Neural cell (in vitro differentiated cells): ENCODE measurements at regions not wholly inside any gene's neighbourhood (a gene's known extent, or its start where the extent isn't known, plus 50 kb on each side); places are given as distances from the start of the nearest gene placed in this dataset.

Experiments
- H2AFZ ChIP-seq: fragments of 200-600, 300-800 bp; sonication (generic), shearing (Covaris generic); 2 replicates; pipeline ENCODE4 v1.6.0; 2014; ENCODE audit warnings: low read depth, mild to moderate bottlenecking, antibody characterized with exemption, low read length, moderate library complexity
- H3F3A ChIP-seq: fragments of 200-600 bp; shearing (Covaris generic); 2 replicates; pipeline ENCODE4 v1.6.1; 2016; ENCODE audit warnings: mild to moderate bottlenecking, moderate library complexity, mixed read lengths, antibody characterized with exemption, low read length; ENCODE audit not compliant: insufficient read depth, poor library complexity, severe bottlenecking
- H3K27ac ChIP-seq: fragments of 200-600, 300-800 bp; sonication (generic), shearing (Covaris generic); 2 replicates; pipeline ENCODE4 v1.5.1; 2014; ENCODE audit warnings: mild to moderate bottlenecking, low read length, moderate library complexity
- H3K27me3 ChIP-seq: fragments of 300-800, 200-600 bp; sonication (generic), shearing (Covaris generic); 2 replicates; pipeline ENCODE4 v1.6.0; 2014; ENCODE audit warnings: mild to moderate bottlenecking, low read depth, low read length, moderate library complexity; ENCODE audit not compliant: insufficient read depth
- H3K36me3 ChIP-seq: fragments of 300-800, 200-600 bp; sonication (generic), shearing (Covaris generic); 2 replicates; pipeline ENCODE4 v1.5.1; 2014; ENCODE audit warnings: mild to moderate bottlenecking, antibody characterized with exemption, low read length, moderate library complexity; ENCODE audit not compliant: insufficient read depth
- H3K4me2 ChIP-seq: fragments of 300-800, 200-600 bp; sonication (generic), shearing (Covaris generic); 2 replicates; pipeline ENCODE4 v1.6.0; 2014; ENCODE audit warnings: mild to moderate bottlenecking, low read length
- H3K4me3 ChIP-seq: fragments of 300-800, 200-600 bp; sonication (generic), shearing (Covaris generic); 2 replicates; pipeline ENCODE4 v1.5.1; 2014; ENCODE audit warnings: mild to moderate bottlenecking, low read length, moderate library complexity
- H3K79me2 ChIP-seq: fragments of 200-600 bp; shearing (Covaris generic); replicated peaks from 2 replicates; pipeline ENCODE4 v1.6.0; 2014; ENCODE audit warnings: mild to moderate bottlenecking, low read length, moderate library complexity; ENCODE audit not compliant: insufficient read depth
- H3K9ac ChIP-seq: fragments of 300-800, 200-600 bp; sonication (generic), shearing (Covaris generic); 2 replicates; pipeline ENCODE4 v1.6.1; 2016; ENCODE audit warnings: mild to moderate bottlenecking, low read length, mixed read lengths
- H3K9me2 ChIP-seq: fragments of 200-600 bp; shearing (Covaris generic); 2 replicates; pipeline ENCODE4 v1.6.1; 2016; ENCODE audit warnings: mild to moderate bottlenecking, low read length, mixed read lengths; ENCODE audit not compliant: insufficient read depth
- H3K9me3 ChIP-seq: fragments of 200-600, 300-800 bp; sonication (generic), shearing (Covaris generic); 2 replicates; pipeline ENCODE4 v1.6.1; 2016; ENCODE audit warnings: mild to moderate bottlenecking, mixed run types, low read length, moderate library complexity, mixed read lengths
- H4K20me1 ChIP-seq: fragments of 200-600 bp; shearing (Covaris generic); 2 replicates; pipeline ENCODE4 v1.6.1; 2016; ENCODE audit warnings: mild to moderate bottlenecking, mixed run types; ENCODE audit not compliant: insufficient read depth
- EP300 ChIP-seq: fragments of 450-650 bp; conservative IDR thresholded peaks from 2 replicates; pipeline ENCODE4 v1.6.1; 2014; ENCODE audit warnings: antibody characterized with exemption, mild to moderate bottlenecking, moderate library complexity; ENCODE audit not compliant: poor library complexity, severe bottlenecking
- EZH2 ChIP-seq: fragments of 200-600, 300-800 bp; shearing (Covaris generic), sonication (generic); IDR thresholded peaks from 2 replicates; pipeline ENCODE4 v1.6.1; 2014; ENCODE audit warnings: antibody characterized with exemption, low read length, borderline replicate concordance, mild to moderate bottlenecking; ENCODE audit not compliant: insufficient read depth, poor library complexity, severe bottlenecking
- MXI1 ChIP-seq: fragments of 450-650 bp; conservative IDR thresholded peaks from 2 replicates; pipeline ENCODE4 v1.6.1; 2014; ENCODE audit warnings: antibody characterized with exemption, mild to moderate bottlenecking; ENCODE audit not compliant: poor library complexity, severe bottlenecking
- POLR2AphosphoS5 ChIP-seq: IDR thresholded peaks from 2 replicates; pipeline ENCODE4 v1.6.1; 2012
- RAD21 ChIP-seq: fragments of 450-650 bp; conservative IDR thresholded peaks from 2 replicates; pipeline ENCODE4 v1.6.1; 2014; ENCODE audit warnings: antibody characterized with exemption, mild to moderate bottlenecking, moderate library complexity
- SMC3 ChIP-seq: fragments of 450-650 bp; conservative IDR thresholded peaks from 2 replicates; pipeline ENCODE4 v1.6.1; 2014; ENCODE audit warnings: antibody characterized with exemption, mild to moderate bottlenecking, moderate library complexity; ENCODE audit not compliant: poor library complexity
- TAF1 ChIP-seq: IDR thresholded peaks from 2 replicates; pipeline ENCODE4 v1.6.1; 2012; ENCODE audit warnings: low read depth
- TF ChIP-seq, protein P1 (sequence below): IDR thresholded peaks from 2 replicates; pipeline ENCODE4 v1.6.1; 2012; ENCODE audit warnings: borderline replicate concordance
- TF ChIP-seq, protein P2 (sequence below): fragments of 450-650 bp; IDR thresholded peaks from 2 replicates; pipeline ENCODE4 v1.5.1; 2014; ENCODE audit warnings: antibody characterized with exemption, mild to moderate bottlenecking, moderate library complexity; ENCODE audit not compliant: poor library complexity, severe bottlenecking

DNA sequence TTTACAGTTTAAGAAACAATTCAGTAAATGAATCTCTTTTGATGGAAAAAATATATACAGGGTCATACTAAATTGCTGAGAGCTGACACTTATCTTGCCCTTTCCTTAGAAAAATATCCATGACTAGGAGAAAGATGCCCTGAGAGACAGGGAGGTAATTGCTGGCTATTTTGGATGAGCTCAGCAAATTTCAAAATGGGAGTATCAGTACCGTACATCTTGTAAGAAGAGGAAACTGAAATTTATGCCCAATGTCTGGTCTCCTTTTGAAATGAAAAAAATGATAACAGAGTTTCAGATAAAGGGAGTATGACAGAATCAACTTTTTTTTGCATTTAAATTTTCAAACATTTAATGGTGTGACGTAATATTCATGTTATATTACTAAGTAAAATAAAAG is 415.8 kb upstream of the CDH10 start:
- Histone ChIP-seq H3K36me3 (no peaks in the 10 kb centered on the region), H3K79me2 (no peaks in the 10 kb centered on the region), H4K20me1 (no peaks in the 10 kb centered on the region), H3K27me3 (no peaks in the 10 kb centered on the region), H3K4me2 (no peak overlapping the region), H3K27ac (no peak overlapping the region), H3K9me2 (no peaks in the 10 kb centered on the region), H3K4me3 (no peak overlapping the region), H3F3A (no peaks in the 10 kb centered on the region), H3K9ac (no peak overlapping the region), H3K9me3 (no peaks in the 10 kb centered on the region), H2AFZ (no peak overlapping the region)
- TF ChIP-seq, protein P1, sequence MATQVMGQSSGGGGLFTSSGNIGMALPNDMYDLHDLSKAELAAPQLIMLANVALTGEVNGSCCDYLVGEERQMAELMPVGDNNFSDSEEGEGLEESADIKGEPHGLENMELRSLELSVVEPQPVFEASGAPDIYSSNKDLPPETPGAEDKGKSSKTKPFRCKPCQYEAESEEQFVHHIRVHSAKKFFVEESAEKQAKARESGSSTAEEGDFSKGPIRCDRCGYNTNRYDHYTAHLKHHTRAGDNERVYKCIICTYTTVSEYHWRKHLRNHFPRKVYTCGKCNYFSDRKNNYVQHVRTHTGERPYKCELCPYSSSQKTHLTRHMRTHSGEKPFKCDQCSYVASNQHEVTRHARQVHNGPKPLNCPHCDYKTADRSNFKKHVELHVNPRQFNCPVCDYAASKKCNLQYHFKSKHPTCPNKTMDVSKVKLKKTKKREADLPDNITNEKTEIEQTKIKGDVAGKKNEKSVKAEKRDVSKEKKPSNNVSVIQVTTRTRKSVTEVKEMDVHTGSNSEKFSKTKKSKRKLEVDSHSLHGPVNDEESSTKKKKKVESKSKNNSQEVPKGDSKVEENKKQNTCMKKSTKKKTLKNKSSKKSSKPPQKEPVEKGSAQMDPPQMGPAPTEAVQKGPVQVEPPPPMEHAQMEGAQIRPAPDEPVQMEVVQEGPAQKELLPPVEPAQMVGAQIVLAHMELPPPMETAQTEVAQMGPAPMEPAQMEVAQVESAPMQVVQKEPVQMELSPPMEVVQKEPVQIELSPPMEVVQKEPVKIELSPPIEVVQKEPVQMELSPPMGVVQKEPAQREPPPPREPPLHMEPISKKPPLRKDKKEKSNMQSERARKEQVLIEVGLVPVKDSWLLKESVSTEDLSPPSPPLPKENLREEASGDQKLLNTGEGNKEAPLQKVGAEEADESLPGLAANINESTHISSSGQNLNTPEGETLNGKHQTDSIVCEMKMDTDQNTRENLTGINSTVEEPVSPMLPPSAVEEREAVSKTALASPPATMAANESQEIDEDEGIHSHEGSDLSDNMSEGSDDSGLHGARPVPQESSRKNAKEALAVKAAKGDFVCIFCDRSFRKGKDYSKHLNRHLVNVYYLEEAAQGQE = no peak
- TF ChIP-seq SMC3 = no peak
- TF ChIP-seq RAD21 = no peak
- no peak for TF ChIP-seq EP300
- no peak for TF ChIP-seq EZH2
- no peak for TF ChIP-seq POLR2AphosphoS5
- TF ChIP-seq MXI1 = no peak
- TF ChIP-seq, protein P2, sequence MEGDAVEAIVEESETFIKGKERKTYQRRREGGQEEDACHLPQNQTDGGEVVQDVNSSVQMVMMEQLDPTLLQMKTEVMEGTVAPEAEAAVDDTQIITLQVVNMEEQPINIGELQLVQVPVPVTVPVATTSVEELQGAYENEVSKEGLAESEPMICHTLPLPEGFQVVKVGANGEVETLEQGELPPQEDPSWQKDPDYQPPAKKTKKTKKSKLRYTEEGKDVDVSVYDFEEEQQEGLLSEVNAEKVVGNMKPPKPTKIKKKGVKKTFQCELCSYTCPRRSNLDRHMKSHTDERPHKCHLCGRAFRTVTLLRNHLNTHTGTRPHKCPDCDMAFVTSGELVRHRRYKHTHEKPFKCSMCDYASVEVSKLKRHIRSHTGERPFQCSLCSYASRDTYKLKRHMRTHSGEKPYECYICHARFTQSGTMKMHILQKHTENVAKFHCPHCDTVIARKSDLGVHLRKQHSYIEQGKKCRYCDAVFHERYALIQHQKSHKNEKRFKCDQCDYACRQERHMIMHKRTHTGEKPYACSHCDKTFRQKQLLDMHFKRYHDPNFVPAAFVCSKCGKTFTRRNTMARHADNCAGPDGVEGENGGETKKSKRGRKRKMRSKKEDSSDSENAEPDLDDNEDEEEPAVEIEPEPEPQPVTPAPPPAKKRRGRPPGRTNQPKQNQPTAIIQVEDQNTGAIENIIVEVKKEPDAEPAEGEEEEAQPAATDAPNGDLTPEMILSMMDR = no peak
- no peak for TF ChIP-seq TAF1

DNA sequence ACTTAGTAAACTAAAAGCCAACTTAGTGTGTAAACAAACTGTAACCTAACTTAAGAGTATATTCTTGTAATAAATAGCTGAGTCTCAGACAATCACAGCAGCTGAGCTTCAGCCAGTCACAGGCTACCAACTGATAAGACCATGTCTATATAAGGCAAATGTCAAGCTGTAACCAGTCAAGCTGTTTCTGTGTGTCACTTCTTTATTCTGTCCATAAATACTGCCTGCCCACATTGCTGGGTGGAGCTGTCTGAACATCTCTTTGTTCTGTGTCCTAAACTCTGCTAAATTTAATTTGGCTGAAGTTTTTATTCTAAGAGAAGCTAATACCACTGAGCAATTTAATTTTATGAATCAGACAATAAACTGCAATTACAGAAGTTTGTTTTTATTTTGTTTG is 412.1 kb upstream of the CDH10 start:
- H3K9ac ChIP-seq = no peak overlapping the region

DNA sequence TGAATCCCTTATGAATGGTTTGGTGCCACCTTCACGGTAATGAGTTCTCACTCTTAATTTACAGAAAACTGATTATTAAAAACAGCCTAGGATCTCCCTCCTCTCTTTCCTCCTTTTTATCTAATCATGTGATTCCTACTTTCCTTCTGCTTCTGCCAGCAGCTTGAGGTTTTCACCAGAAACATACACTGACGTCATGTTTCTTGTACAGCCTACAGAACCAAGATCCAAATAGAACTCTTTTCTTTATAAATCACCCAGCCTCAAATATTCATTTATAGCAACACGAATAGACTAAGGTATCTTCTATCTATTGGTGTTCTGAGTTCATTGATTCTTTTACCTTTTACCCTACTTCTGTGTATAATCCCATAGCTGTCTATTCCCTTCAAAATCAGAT is 388.9 kb upstream of the CDH10 start:
- no peaks in the 10 kb centered on the region for H3K79me2 ChIP-seq
- no peaks in the 10 kb centered on the region for H3K9me3 ChIP-seq
- TF ChIP-seq POLR2AphosphoS5 (no peak), EP300 (no peak), SMC3 (no peak), TAF1 (no peak), MXI1 (no peak), RAD21 (no peak), EZH2 (no peak)
- TF ChIP-seq, protein P1 = no peak
- TF ChIP-seq, protein P2 = no peak
- H4K20me1 ChIP-seq = no peaks in the 10 kb centered on the region
- no peak overlapping the region for H3K4me3 ChIP-seq
- no peaks in the 10 kb centered on the region for H3K27me3 ChIP-seq
- H2AFZ ChIP-seq = no peak overlapping the region
- H3K9me2 ChIP-seq = no peaks in the 10 kb centered on the region
- no peaks in the 10 kb centered on the region for H3K36me3 ChIP-seq
- H3K4me2 ChIP-seq = no peak overlapping the region
- no peaks in the 10 kb centered on the region for H3F3A ChIP-seq
- no peak overlapping the region for H3K9ac ChIP-seq
- no peak overlapping the region for H3K27ac ChIP-seq

More for the DNA sequence above, 412.1 kb upstream of the CDH10 start:
- Histone ChIP-seq H3K27ac (no peak overlapping the region), H3K4me2 (no peak overlapping the region), H3K27me3 (no peaks in the 10 kb centered on the region), H3K9me3 (no peaks in the 10 kb centered on the region), H3K79me2 (no peaks in the 10 kb centered on the region), H4K20me1 (no peaks in the 10 kb centered on the region), H3K4me3 (no peak overlapping the region), H3K36me3 (no peaks in the 10 kb centered on the region), H3F3A (no peaks in the 10 kb centered on the region), H2AFZ (no peak overlapping the region), H3K9me2 (no peaks in the 10 kb centered on the region)
- no peak for TF ChIP-seq MXI1
